Osteoblast (primary cell): ENCODE measurements at regions not wholly inside any gene's neighbourhood (a gene's known extent, or its start where the extent isn't known, plus 50 kb on each side); places are given as distances from the start of the nearest gene placed in this dataset.

Experiments
- DNase-seq: peaks from one replicate; pipeline ENCODE4 v3.0.0; 2011; ENCODE audit warnings: low spot score, mixed read lengths; ENCODE audit not compliant: insufficient read length; ENCODE audit errors: missing footprints
- H2AFZ ChIP-seq: 2 replicates; pipeline ENCODE4 v1.6.0; 2011; ENCODE audit warnings: mild to moderate bottlenecking, low read length
- H3K27ac ChIP-seq: 2 replicates; pipeline ENCODE4 v1.5.1; 2011; ENCODE audit warnings: mild to moderate bottlenecking, low read depth, low read length, moderate library complexity
- H3K27me3 ChIP-seq: 2 replicates; pipeline ENCODE4 v1.6.0; 2012; ENCODE audit warnings: mild to moderate bottlenecking, control low read depth, inconsistent platforms, low read length, moderate library complexity; ENCODE audit not compliant: insufficient read depth
- H3K36me3 ChIP-seq: 2 replicates; pipeline ENCODE4 v1.5.1; 2011; ENCODE audit warnings: mild to moderate bottlenecking, low read length, control low read depth, moderate library complexity; ENCODE audit not compliant: insufficient read depth
- H3K4me1 ChIP-seq: 2 replicates; pipeline ENCODE4 v1.5.1; 2011; ENCODE audit warnings: mild to moderate bottlenecking, low read length, control low read depth, moderate library complexity; ENCODE audit not compliant: insufficient read depth
- H3K4me2 ChIP-seq: 2 replicates; pipeline ENCODE4 v1.6.0; 2011; ENCODE audit warnings: mild to moderate bottlenecking, low read length; ENCODE audit not compliant: insufficient read depth
- H3K4me3 ChIP-seq: fragments of 200-600 bp; sonication (generic); 3 replicates; pipeline ENCODE4 v1.5.1; 2012; ENCODE audit warnings: mild to moderate bottlenecking, low read length, inconsistent platforms; ENCODE audit not compliant: insufficient read depth
- H3K79me2 ChIP-seq: 2 replicates; pipeline ENCODE4 v1.6.0; 2012; ENCODE audit warnings: mild to moderate bottlenecking, low read length, control low read depth, inconsistent platforms; ENCODE audit not compliant: insufficient read depth
- H3K9me3 ChIP-seq: 2 replicates; pipeline ENCODE4 v1.5.1; 2011; ENCODE audit warnings: low read depth, low read length, control low read depth
- H4K20me1 ChIP-seq: 2 replicates; pipeline ENCODE4 v1.6.0; 2012; ENCODE audit warnings: mild to moderate bottlenecking, low read length, control low read depth; ENCODE audit not compliant: insufficient read depth
- CTCF ChIP-seq: IDR thresholded peaks from 2 replicates; pipeline ENCODE4 v1.5.1; 2011; ENCODE audit warnings: mild to moderate bottlenecking, low read depth, low read length, moderate library complexity; ENCODE audit errors: extremely low read depth

GRCh38 chr4:37109756-37110155, 134.8 kb upstream of the NWD2 start:
- no peak for TF ChIP-seq CTCF
- Histone ChIP-seq H3K36me3 (no peaks in the 10 kb centered on the region), H3K4me1 (no peaks in the 10 kb centered on the region), H3K4me3 (no peak overlapping the region), H3K27ac (no peak overlapping the region), H4K20me1 (no peaks in the 10 kb centered on the region), H3K4me2 (no peak overlapping the region), H3K27me3 (no peaks in the 10 kb centered on the region), H3K9me3 (no peaks in the 10 kb centered on the region), H2AFZ (no peak overlapping the region), H3K79me2 (no peaks in the 10 kb centered on the region)
- no peak for DNase-seq

GRCh38 chr4:37124800-37125199, 119.7 kb upstream of the NWD2 start:
- no peak overlapping the region for H3K4me2 ChIP-seq
- H3K27ac ChIP-seq: no peak overlapping the region
- no peak overlapping the region for H2AFZ ChIP-seq
- no peaks in the 10 kb centered on the region for H3K4me1 ChIP-seq
- H3K9me3 ChIP-seq: peaks cover 3% of the 10 kb centered on the region
- H3K79me2 ChIP-seq: no peaks in the 10 kb centered on the region
- H3K4me3 ChIP-seq: no peak overlapping the region
- no peak for DNase-seq
- H3K27me3 ChIP-seq: no peaks in the 10 kb centered on the region
- no peaks in the 10 kb centered on the region for H4K20me1 ChIP-seq
- H3K36me3 ChIP-seq: no peaks in the 10 kb centered on the region
- no peak for TF ChIP-seq CTCF

- DNase-seq: no peak
- H2AFZ ChIP-seq: no peak overlapping the region
Measured at GRCh38 chr4:37126051-37126450, 118.5 kb upstream of the NWD2 start.

GRCh38 chr4:37130465-37130864, 114.1 kb upstream of the NWD2 start:
- no peak for DNase-seq
- Histone ChIP-seq H4K20me1 (no peaks in the 10 kb centered on the region), H3K4me1 (no peaks in the 10 kb centered on the region), H2AFZ (no peak overlapping the region), H3K4me3 (no peak overlapping the region), H3K27ac (no peak overlapping the region), H3K27me3 (no peaks in the 10 kb centered on the region), H3K79me2 (no peaks in the 10 kb centered on the region), H3K36me3 (no peaks in the 10 kb centered on the region), H3K4me2 (no peak overlapping the region), H3K9me3 (peaks cover 3% of the 10 kb centered on the region)
- TF ChIP-seq CTCF: no peak

More at GRCh38 chr4:37126051-37126450, 118.5 kb upstream of the NWD2 start:
- Histone ChIP-seq H3K4me2 (no peak overlapping the region), H4K20me1 (no peaks in the 10 kb centered on the region), H3K4me1 (no peaks in the 10 kb centered on the region), H3K27ac (no peak overlapping the region), H3K9me3 (peaks cover 3% of the 10 kb centered on the region), H3K4me3 (no peak overlapping the region), H3K36me3 (no peaks in the 10 kb centered on the region), H3K79me2 (no peaks in the 10 kb centered on the region), H3K27me3 (no peaks in the 10 kb centered on the region)
- TF ChIP-seq CTCF: no peak
